ENCODE measurements at regions not wholly inside any gene's neighbourhood (a gene's known extent, or its start where the extent isn't known, plus 50 kb on each side); places are given as distances from the start of the nearest gene placed in this dataset.

DNA sequence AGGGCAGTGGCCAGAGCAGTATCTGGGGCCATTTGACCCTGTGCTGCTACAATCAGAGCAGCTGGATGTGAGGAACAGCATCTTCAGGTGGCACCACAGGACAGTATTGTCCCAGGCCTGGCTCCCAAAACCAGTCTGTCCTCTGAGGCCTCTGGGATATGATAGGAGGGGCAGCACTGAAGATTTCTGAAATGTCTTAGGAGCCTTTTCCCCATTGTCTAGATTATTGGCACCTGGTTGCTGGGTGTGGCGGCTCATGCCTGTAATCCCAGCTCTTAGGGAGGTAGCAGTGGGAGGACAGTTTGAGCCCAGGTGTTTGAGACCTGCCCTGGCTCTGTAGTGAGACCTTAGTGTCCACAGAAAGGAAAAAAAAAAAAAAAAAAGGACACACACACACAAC lies 137.6 kb upstream of the FOXN2 start:
- TF ChIP-seq POLR2AphosphoS5 (IDR thresholded peaks at IDR 0.05; ENCODE audit: borderline replicate concordance, low read depth, low read length) = no peak
- TF ChIP-seq EZH2 (IDR thresholded peaks at IDR 0.05) = no peak
- TF ChIP-seq FOXP2 (optimal IDR thresholded peaks at IDR 0.05; ENCODE audit: control extremely low read depth, extremely low read length, insufficient read depth) = no peak

Data from SK-N-MC (cell line).